Mucosa of descending colon (tissue), 3 donors: ENCODE measurements at regions not wholly inside any gene's neighbourhood (a gene's known extent, or its start where the extent isn't known, plus 50 kb on each side); places are given as distances from the start of the nearest gene placed in this dataset.

Source experiments
- ATAC-seq: fragments of 200-7000 bp; cut with Tn5 transposase; one replicate; pipeline ENCODE4 v1.9.1; 2020; ENCODE audit warnings: mild to moderate bottlenecking, moderate library complexity
- DNase-seq, 3 donors: peaks; one replicate each; pipeline ENCODE4 v3.0.0-alpha.2; 2020
- H3K36me3 ChIP-seq: fragments of 200-600 bp; one replicate; pipeline ENCODE4 v1.8.0; 2021; ENCODE audit warnings: low read depth, mild to moderate bottlenecking
- H3K4me1 ChIP-seq: fragments of 200-600 bp; one replicate; pipeline ENCODE4 v1.8.0; 2021; ENCODE audit warnings: low read depth, mild to moderate bottlenecking
- H3K4me3 ChIP-seq: fragments of 200-600 bp; one replicate; pipeline ENCODE4 v1.8.0; 2021; ENCODE audit warnings: mild to moderate bottlenecking
- H3K9me3 ChIP-seq: fragments of 200-600 bp; one replicate; pipeline ENCODE4 v1.8.0; 2021; ENCODE audit warnings: mild to moderate bottlenecking
- intact Hi-C, 2 donors: fragments of 100-400 bp; cut with DNase I in 1 of 2; cut with micrococcal nuclease in 1 of 2; formaldehyde crosslinking; loops; one replicate each; pipeline versions ENCODE4 v1.11.0 to v1.11.1; 2022; cut with DNase I, micrococcal nuclease
- TF ChIP-seq, protein P1 (sequence below): fragments of 200-600 bp; IDR thresholded peaks from one replicate; pipeline ENCODE4 v1.8.0; 2022; ENCODE audit warnings: antibody characterized with exemption, mild to moderate bottlenecking
- donor health status: DM: no; HTN: no; CAD: no; lungs with moderate emphysema.
- donor health status: DM: no; HTN: no; CAD: no.
- donor health status: DM: no; HTN: yes; CAD: no.

DNA sequence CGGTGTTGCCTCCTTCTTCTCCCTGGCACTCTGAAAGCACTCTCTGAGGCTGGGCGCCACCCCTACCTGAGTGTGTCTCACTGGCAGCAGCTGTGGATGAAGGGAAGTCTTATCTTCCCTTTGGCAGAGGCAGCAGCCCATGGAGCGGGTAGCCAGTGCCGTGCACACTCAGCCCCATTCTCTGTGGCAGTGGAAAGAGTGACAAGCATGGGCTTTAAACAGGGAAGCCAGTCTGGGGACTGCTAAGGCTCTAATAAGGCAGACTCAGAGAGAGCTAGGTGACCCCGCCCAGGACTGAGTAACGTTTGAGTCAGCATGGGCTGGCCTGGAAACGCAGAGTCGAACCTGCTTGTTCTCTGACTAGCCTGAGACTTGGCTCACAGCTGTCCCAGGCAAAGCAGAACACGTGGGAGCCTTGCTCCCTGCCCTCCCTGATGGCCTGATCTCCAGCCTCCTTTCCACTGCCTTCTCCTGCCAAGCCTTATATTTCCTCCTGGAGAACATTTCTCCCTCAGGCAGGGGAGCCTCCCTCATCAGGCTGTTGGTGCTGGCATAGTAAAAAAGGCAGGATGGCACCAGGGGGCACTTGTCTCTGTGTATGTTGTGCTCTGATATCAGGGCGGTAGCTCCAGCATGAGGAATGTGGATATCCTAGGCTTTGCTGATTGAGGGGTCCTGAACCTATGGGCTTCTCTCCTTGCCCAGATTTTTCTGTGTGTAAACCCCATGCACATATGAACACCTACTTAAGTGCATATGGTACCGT lies 93.9 kb upstream of the LGALSL start:
- TF ChIP-seq, protein P1, sequence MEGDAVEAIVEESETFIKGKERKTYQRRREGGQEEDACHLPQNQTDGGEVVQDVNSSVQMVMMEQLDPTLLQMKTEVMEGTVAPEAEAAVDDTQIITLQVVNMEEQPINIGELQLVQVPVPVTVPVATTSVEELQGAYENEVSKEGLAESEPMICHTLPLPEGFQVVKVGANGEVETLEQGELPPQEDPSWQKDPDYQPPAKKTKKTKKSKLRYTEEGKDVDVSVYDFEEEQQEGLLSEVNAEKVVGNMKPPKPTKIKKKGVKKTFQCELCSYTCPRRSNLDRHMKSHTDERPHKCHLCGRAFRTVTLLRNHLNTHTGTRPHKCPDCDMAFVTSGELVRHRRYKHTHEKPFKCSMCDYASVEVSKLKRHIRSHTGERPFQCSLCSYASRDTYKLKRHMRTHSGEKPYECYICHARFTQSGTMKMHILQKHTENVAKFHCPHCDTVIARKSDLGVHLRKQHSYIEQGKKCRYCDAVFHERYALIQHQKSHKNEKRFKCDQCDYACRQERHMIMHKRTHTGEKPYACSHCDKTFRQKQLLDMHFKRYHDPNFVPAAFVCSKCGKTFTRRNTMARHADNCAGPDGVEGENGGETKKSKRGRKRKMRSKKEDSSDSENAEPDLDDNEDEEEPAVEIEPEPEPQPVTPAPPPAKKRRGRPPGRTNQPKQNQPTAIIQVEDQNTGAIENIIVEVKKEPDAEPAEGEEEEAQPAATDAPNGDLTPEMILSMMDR = no peak
- peak; percentile 91 for ATAC-seq

DNA sequence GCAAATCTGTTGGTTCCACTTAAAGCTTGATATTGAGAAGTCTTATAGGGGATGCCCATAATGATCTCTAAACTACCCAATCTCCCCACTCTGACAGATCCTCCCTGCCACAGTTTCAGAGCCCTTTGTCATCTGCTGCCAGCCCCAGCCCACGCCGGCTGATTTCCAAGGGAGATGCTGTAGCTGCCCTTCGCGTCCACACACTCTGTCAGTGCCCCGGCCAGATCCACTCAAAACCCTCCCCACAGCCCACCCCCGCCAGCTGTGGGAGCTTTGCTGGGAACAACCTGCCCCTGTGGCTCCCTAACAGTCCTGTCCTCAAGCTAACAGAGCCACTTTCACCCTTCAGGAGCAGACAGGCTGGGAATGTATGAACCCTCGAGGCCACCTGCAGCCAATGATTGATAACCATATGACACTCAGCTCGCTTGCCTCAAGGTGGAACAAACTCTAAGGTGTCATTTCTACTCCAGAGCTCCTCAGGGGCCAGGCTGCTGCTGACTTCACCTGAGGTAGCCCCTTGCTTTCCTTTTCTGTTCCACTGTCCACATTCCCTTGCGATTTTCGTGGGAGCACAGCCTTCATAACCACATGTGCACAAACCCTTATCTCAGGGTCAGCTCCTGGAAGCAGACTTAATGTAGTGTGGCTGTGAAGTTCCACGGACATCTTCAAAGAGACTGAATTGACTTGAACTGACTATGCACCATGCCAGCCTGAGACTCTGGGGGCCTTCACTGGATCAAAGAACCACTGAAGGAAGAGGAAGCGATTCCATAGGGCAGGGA lies 92.6 kb upstream of the LGALSL start:
- ATAC-seq = no peak
- H3K4me3 ChIP-seq = no peak overlapping the region
- H3K4me1 ChIP-seq = peaks cover 10% of the 10 kb centered on the region
- DNase-seq = no peak
- intact Hi-C loops = no loop called here
- H3K9me3 ChIP-seq = no peaks in the 10 kb centered on the region
- no peaks in the 10 kb centered on the region for H3K36me3 ChIP-seq
- TF ChIP-seq, protein P1 = no peak

More for the DNA sequence above, 93.9 kb upstream of the LGALSL start:
- peaks cover 10% of the 10 kb centered on the region for H3K4me1 ChIP-seq
- DNase-seq = peak; percentile 79 to 83 (median 81)
- intact Hi-C loops = no loop called here
- no peaks in the 10 kb centered on the region for H3K36me3 ChIP-seq
- H3K4me3 ChIP-seq = no peak overlapping the region
- no peaks in the 10 kb centered on the region for H3K9me3 ChIP-seq

- no peaks in the 10 kb centered on the region for H3K9me3 ChIP-seq
- no peaks in the 10 kb centered on the region for H3K36me3 ChIP-seq
- peaks cover 10% of the 10 kb centered on the region for H3K4me1 ChIP-seq
- ATAC-seq (peak; percentile 84), DNase-seq (peak in 2 of 3 donors; percentile 37 to 42)
- TF ChIP-seq, protein P1 = no peak
- no peak overlapping the region for H3K4me3 ChIP-seq
- intact Hi-C loops = no loop called here
These were observed 91.4 kb upstream of the LGALSL start for GRCh38 chr2:64362562-64363026.

GRCh38 chr2:64363140-64363539 lies 90.8 kb upstream of the LGALSL start:
- Histone ChIP-seq H3K4me1 (peaks cover 10% of the 10 kb centered on the region), H3K4me3 (no peak overlapping the region), H3K36me3 (no peaks in the 10 kb centered on the region), H3K9me3 (no peaks in the 10 kb centered on the region)
- intact Hi-C loops = no loop called here
- DNase-seq = no peak
- no peak for ATAC-seq
- TF ChIP-seq, protein P1 = no peak

DNA sequence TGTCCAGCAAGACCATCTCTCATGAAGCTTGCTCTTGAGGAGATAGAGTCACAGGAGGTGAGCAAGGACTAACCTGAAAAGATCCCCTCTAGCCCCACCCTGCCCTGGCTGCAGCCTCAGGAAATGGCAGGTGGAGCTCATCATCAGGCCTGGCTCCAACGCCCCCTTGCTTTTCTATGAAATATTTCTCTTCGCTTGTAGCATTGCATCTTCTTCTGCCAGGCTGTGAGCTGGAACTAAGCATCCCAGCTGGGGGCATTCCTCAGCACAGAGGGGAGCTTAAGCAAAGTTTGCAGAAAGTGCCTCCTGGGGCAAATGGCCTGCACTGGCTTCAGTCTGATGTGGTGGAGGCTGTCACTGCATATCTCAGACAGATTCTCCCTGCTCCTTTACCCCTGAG lies 90.1 kb upstream of the LGALSL start:
- Histone ChIP-seq H3K36me3 (no peaks in the 10 kb centered on the region), H3K4me3 (no peak overlapping the region), H3K4me1 (peaks cover 10% of the 10 kb centered on the region), H3K9me3 (no peaks in the 10 kb centered on the region)
- TF ChIP-seq, protein P1 = no peak
- DNase-seq (no peak), ATAC-seq (no peak)
- intact Hi-C loops = no loop called here
